Effector memory CD8-positive, alpha-beta T cell (primary cell): ENCODE measurements at regions not wholly inside any gene's neighbourhood (a gene's known extent, or its start where the extent isn't known, plus 50 kb on each side); places are given as distances from the start of the nearest gene placed in this dataset.
"Not testable (repeated sequence)": the region's sequence is repeated elsewhere in the genome, so short reads cannot be mapped to it uniquely, and the experiment has no call there.

Source experiments
- ATAC-seq: fragments of 150-1000 bp; cut with Tn5 transposase; replicated peaks from 2 replicates; pipeline ENCODE4 v1.10.0; 2021; ENCODE audit warnings: mild to moderate bottlenecking, moderate library complexity
- DNase-seq, 3 experiments: peaks; one replicate each; pipeline ENCODE4 v3.0.0; 2021
- H3K27ac Mint-ChIP-seq, 2 donors: one replicate each; pipeline ENCODE4 v1.8.0; 2022; ENCODE audit warnings: mild to moderate bottlenecking in 2 of 2, mixed read lengths in 2 of 2, moderate library complexity in 2 of 2
- H3K27me3 Mint-ChIP-seq, 2 donors: one replicate each; pipeline ENCODE4 v1.8.0; 2022; ENCODE audit warnings: mixed read lengths in 2 of 2
- H3K36me3 Mint-ChIP-seq: one replicate; pipeline ENCODE4 v1.8.0; 2022; ENCODE audit warnings: mild to moderate bottlenecking, moderate library complexity, mixed read lengths; ENCODE audit not compliant: insufficient read depth
- H3K4me1 Mint-ChIP-seq, 2 donors: one replicate each; pipeline ENCODE4 v1.8.0; 2022; ENCODE audit warnings: low read depth in 2 of 2, mixed read lengths in 2 of 2
- H3K4me3 Mint-ChIP-seq, 2 donors: one replicate each; pipeline ENCODE4 v1.8.0; 2022; ENCODE audit warnings: mild to moderate bottlenecking in 2 of 2, mixed read lengths in 2 of 2, moderate library complexity in 2 of 2
- H3K9me3 Mint-ChIP-seq, 2 donors: one replicate each; pipeline ENCODE4 v1.8.0; 2022; ENCODE audit warnings: mixed read lengths in 2 of 2

- DNase-seq, H3K27me3 Mint-ChIP-seq, H3K36me3 Mint-ChIP-seq, H3K9me3 Mint-ChIP-seq, H3K4me3 Mint-ChIP-seq, H3K27ac Mint-ChIP-seq, H3K4me1 Mint-ChIP-seq, ATAC-seq: not testable (repeated sequence)
Measured at GRCh38 chr6:153331221-153331620, 200.1 kb upstream of the RGS17 start.

GRCh38 chr6:153328194-153328593, 197.1 kb upstream of the RGS17 start:
- no peak for DNase-seq
- H3K4me3 Mint-ChIP-seq = no peak overlapping the region
- H3K9me3 Mint-ChIP-seq = peaks cover 0 to 3% of the 10 kb centered on the region in 2 donors
- no peaks in the 10 kb centered on the region for H3K4me1 Mint-ChIP-seq
- H3K27ac Mint-ChIP-seq = no peak overlapping the region
- H3K36me3 Mint-ChIP-seq = no peaks in the 10 kb centered on the region
- no peak for ATAC-seq
- H3K27me3 Mint-ChIP-seq = no peaks in the 10 kb centered on the region

GRCh38 chr6:153325661-153326060, 194.6 kb upstream of the RGS17 start:
- Mint-ChIP-seq H3K4me1 (no peaks in the 10 kb centered on the region), H3K36me3 (no peaks in the 10 kb centered on the region), H3K9me3 (peaks cover 0 to 3% of the 10 kb centered on the region in 2 donors), H3K27ac (no peak overlapping the region), H3K27me3 (no peaks in the 10 kb centered on the region), H3K4me3 (no peak overlapping the region)
- ATAC-seq (no peak), DNase-seq (no peak)

GRCh38 chr6:153312634-153313033, 181.6 kb upstream of the RGS17 start:
- no peak overlapping the region for H3K4me3 Mint-ChIP-seq
- ATAC-seq (peak; percentile 58), DNase-seq (peak in 2 of 3 experiments; percentile 26 to 36)
- no peaks in the 10 kb centered on the region for H3K4me1 Mint-ChIP-seq
- H3K27ac Mint-ChIP-seq = no peak overlapping the region
- H3K27me3 Mint-ChIP-seq = no peaks in the 10 kb centered on the region
- H3K36me3 Mint-ChIP-seq = no peaks in the 10 kb centered on the region
- H3K9me3 Mint-ChIP-seq = no peaks in the 10 kb centered on the region

- Mint-ChIP-seq H3K27me3 (peaks cover 0 to 1% of the 10 kb centered on the region in 2 donors), H3K27ac (no peak overlapping the region), H3K4me1 (no peaks in the 10 kb centered on the region)
Measured at GRCh38 chr6:153309651-153310050, 178.6 kb upstream of the RGS17 start.

GRCh38 chr6:153302133-153302532, 171.1 kb upstream of the RGS17 start:
- no peak overlapping the region for H3K4me3 Mint-ChIP-seq
- no peak overlapping the region for H3K27ac Mint-ChIP-seq
- H3K9me3 Mint-ChIP-seq = peaks cover 0 to 3% of the 10 kb centered on the region in 2 donors
- ATAC-seq = no peak
- H3K27me3 Mint-ChIP-seq = peaks cover 0 to 9% of the 10 kb centered on the region in 2 donors
- H3K4me1 Mint-ChIP-seq = no peaks in the 10 kb centered on the region
- no peaks in the 10 kb centered on the region for H3K36me3 Mint-ChIP-seq
- DNase-seq = no peak

More at GRCh38 chr6:153309651-153310050, 178.6 kb upstream of the RGS17 start:
- no peak for ATAC-seq
- DNase-seq = no peak
- Mint-ChIP-seq H3K9me3 (peaks cover 0 to 3% of the 10 kb centered on the region in 2 donors), H3K36me3 (no peaks in the 10 kb centered on the region), H3K4me3 (no peak overlapping the region)

- peaks cover 0 to 9% of the 10 kb centered on the region in 2 donors for H3K27me3 Mint-ChIP-seq
- no peak overlapping the region for H3K27ac Mint-ChIP-seq
- ATAC-seq (no peak), DNase-seq (no peak)
- no peak overlapping the region for H3K4me3 Mint-ChIP-seq
- H3K36me3 Mint-ChIP-seq = no peaks in the 10 kb centered on the region
- H3K4me1 Mint-ChIP-seq = no peaks in the 10 kb centered on the region
- peaks cover 0 to 3% of the 10 kb centered on the region in 2 donors for H3K9me3 Mint-ChIP-seq
Measured at GRCh38 chr6:153301602-153302001, 170.5 kb upstream of the RGS17 start.

- DNase-seq, H3K4me3 Mint-ChIP-seq, H3K27ac Mint-ChIP-seq, ATAC-seq, H3K4me1 Mint-ChIP-seq, H3K27me3 Mint-ChIP-seq, H3K36me3 Mint-ChIP-seq, H3K9me3 Mint-ChIP-seq: not testable (repeated sequence)
Measured at GRCh38 chr6:153282456-153282855, 151.4 kb upstream of the RGS17 start.

GRCh38 chr6:153275997-153276396, 144.9 kb upstream of the RGS17 start:
- no peak for DNase-seq
- Mint-ChIP-seq H3K4me1 (no peaks in the 10 kb centered on the region), H3K27me3 (peaks cover 0 to 14% of the 10 kb centered on the region in 2 donors), H3K36me3 (no peaks in the 10 kb centered on the region), H3K4me3 (no peak overlapping the region), H3K27ac (no peak overlapping the region), H3K9me3 (no peaks in the 10 kb centered on the region)
- no peak for ATAC-seq

GRCh38 chr6:153272201-153272980, 141.3 kb upstream of the RGS17 start:
- DNase-seq = no peak
- Mint-ChIP-seq H3K4me3 (no peak overlapping the region), H3K9me3 (no peaks in the 10 kb centered on the region), H3K27me3 (peaks cover 0 to 11% of the 10 kb centered on the region in 2 donors), H3K36me3 (no peaks in the 10 kb centered on the region), H3K27ac (no peak overlapping the region), H3K4me1 (no peaks in the 10 kb centered on the region)
- no peak for ATAC-seq

GRCh38 chr6:153263489-153263888, 132.4 kb upstream of the RGS17 start:
- DNase-seq (no peak), ATAC-seq (no peak)
- H3K36me3 Mint-ChIP-seq = no peaks in the 10 kb centered on the region
- no peaks in the 10 kb centered on the region for H3K4me1 Mint-ChIP-seq
- peaks cover 0 to 8% of the 10 kb centered on the region in 2 donors for H3K27me3 Mint-ChIP-seq
- no peak overlapping the region for H3K4me3 Mint-ChIP-seq
- H3K9me3 Mint-ChIP-seq = no peaks in the 10 kb centered on the region
- no peak overlapping the region for H3K27ac Mint-ChIP-seq

GRCh38 chr6:153251326-153251725, 120.2 kb upstream of the RGS17 start:
- Mint-ChIP-seq H3K27ac (no peak overlapping the region), H3K9me3 (no peaks in the 10 kb centered on the region), H3K27me3 (no peaks in the 10 kb centered on the region), H3K36me3 (no peaks in the 10 kb centered on the region), H3K4me3 (no peak overlapping the region), H3K4me1 (no peaks in the 10 kb centered on the region)
- ATAC-seq (no peak), DNase-seq (no peak)

GRCh38 chr6:153237670-153238069, 106.6 kb upstream of the RGS17 start:
- no peak overlapping the region for H3K4me3 Mint-ChIP-seq
- ATAC-seq (no peak), DNase-seq (no peak)
- no peaks in the 10 kb centered on the region for H3K36me3 Mint-ChIP-seq
- no peaks in the 10 kb centered on the region for H3K4me1 Mint-ChIP-seq
- H3K27me3 Mint-ChIP-seq = no peaks in the 10 kb centered on the region
- H3K27ac Mint-ChIP-seq = no peak overlapping the region
- no peaks in the 10 kb centered on the region for H3K9me3 Mint-ChIP-seq

GRCh38 chr6:153231048-153231646, 100.1 kb upstream of the RGS17 start:
- H3K27ac Mint-ChIP-seq = no peak overlapping the region
- peak in 2 of 3 experiments; percentile 5 to 18 for DNase-seq
- H3K4me1 Mint-ChIP-seq = no peaks in the 10 kb centered on the region
- no peaks in the 10 kb centered on the region for H3K27me3 Mint-ChIP-seq
- H3K36me3 Mint-ChIP-seq = no peaks in the 10 kb centered on the region
- no peaks in the 10 kb centered on the region for H3K9me3 Mint-ChIP-seq
- H3K4me3 Mint-ChIP-seq = no peak overlapping the region
- no peak for ATAC-seq
